ENCODE measurements at regions not wholly inside any gene's neighbourhood (a gene's known extent, or its start where the extent isn't known, plus 50 kb on each side); places are given as distances from the start of the nearest gene placed in this dataset.

GRCh38 chr5:97820138-97820537 is 637.1 kb upstream of the RIOK2 start:
- intact Hi-C loops (cut with micrococcal nuclease), result no loop called here
- DNase-seq (ENCODE audit: unreplicated experiment), result no peak
- TF ChIP-seq CTCF (IDR thresholded peaks at IDR 0.05; ENCODE audit: unreplicated experiment), result no peak
- H3K4me1 Mint-ChIP-seq (ENCODE audit: insufficient read depth, unreplicated experiment), result no peaks in the 10 kb centered on the region
- H3K9me3 Mint-ChIP-seq (ENCODE audit: unreplicated experiment), result peaks cover 16% of the 10 kb centered on the region
- ChIA-PET POLR2A (no interaction called here), CTCF (interaction anchor here (0.7 kb wide), 2 partner anchors 516 to 949 kb away, joined by 3 read pairs; no protein-coding TSS in a partner anchor)
- no peak overlapping the region for H3K4me3 Mint-ChIP-seq (ENCODE audit: unreplicated experiment)
- BruUV-seq (replicated peaks), result no TSS peak
- H3K36me3 Mint-ChIP-seq (ENCODE audit: insufficient read depth, unreplicated experiment), result no peaks in the 10 kb centered on the region
- no peak overlapping the region for H3K27ac Mint-ChIP-seq (ENCODE audit: low read depth, unreplicated experiment)
- H3K27me3 Mint-ChIP-seq (ENCODE audit: insufficient read depth, unreplicated experiment), result no peaks in the 10 kb centered on the region

GRCh38 chr5:97832645-97833296 is 649.7 kb upstream of the RIOK2 start:
- no peak for DNase-seq (ENCODE audit: unreplicated experiment)
- Mint-ChIP-seq H3K4me3 (ENCODE audit: unreplicated experiment) (no peak overlapping the region), H3K4me1 (ENCODE audit: insufficient read depth, unreplicated experiment) (peaks cover 23% of the 10 kb centered on the region), H3K9me3 (ENCODE audit: unreplicated experiment) (no peaks in the 10 kb centered on the region), H3K27me3 (ENCODE audit: insufficient read depth, unreplicated experiment) (no peaks in the 10 kb centered on the region), H3K36me3 (ENCODE audit: insufficient read depth, unreplicated experiment) (no peaks in the 10 kb centered on the region), H3K27ac (ENCODE audit: low read depth, unreplicated experiment) (no peak overlapping the region)
- ChIA-PET CTCF (no interaction called here), POLR2A (no interaction called here)
- intact Hi-C loops (cut with micrococcal nuclease), result no loop called here
- TF ChIP-seq CTCF (IDR thresholded peaks at IDR 0.05; ENCODE audit: unreplicated experiment), result no peak
- no TSS peak for BruUV-seq (replicated peaks)

GRCh38 chr5:97834561-97834960 is 651.5 kb upstream of the RIOK2 start:
- POLR2A ChIA-PET, result interaction anchor here (0.6 kb wide), 1 partner anchor 936 kb away, joined by 3 read pairs; no protein-coding TSS in a partner anchor
- TF ChIP-seq CTCF (IDR thresholded peaks at IDR 0.05; ENCODE audit: unreplicated experiment), result no peak
- Mint-ChIP-seq H3K27ac (ENCODE audit: low read depth, unreplicated experiment) (no peak overlapping the region), H3K27me3 (ENCODE audit: insufficient read depth, unreplicated experiment) (no peaks in the 10 kb centered on the region), H3K36me3 (ENCODE audit: insufficient read depth, unreplicated experiment) (no peaks in the 10 kb centered on the region), H3K4me1 (ENCODE audit: insufficient read depth, unreplicated experiment) (peaks cover 29% of the 10 kb centered on the region), H3K9me3 (ENCODE audit: unreplicated experiment) (no peaks in the 10 kb centered on the region), H3K4me3 (ENCODE audit: unreplicated experiment) (no peak overlapping the region)
- no TSS peak for BruUV-seq (replicated peaks)
- CTCF ChIA-PET, result interaction anchor here (0.5 to 0.6 kb wide), 2 partner anchors 31 to 821 kb away, joined by 3 read pairs; no protein-coding TSS in a partner anchor
- intact Hi-C loops (cut with micrococcal nuclease), result no loop called here
- DNase-seq (ENCODE audit: unreplicated experiment), result no peak

- H3K4me3 Mint-ChIP-seq (ENCODE audit: unreplicated experiment), result no peak overlapping the region
- H3K27ac Mint-ChIP-seq (ENCODE audit: low read depth, unreplicated experiment), result no peak overlapping the region
- CTCF ChIA-PET, result interaction anchor here (0.5 to 0.6 kb wide), 2 partner anchors 30 to 821 kb away, joined by 3 read pairs; no protein-coding TSS in a partner anchor
- no TSS peak for BruUV-seq (replicated peaks)
- intact Hi-C loops (cut with micrococcal nuclease), result no loop called here
- no peak for DNase-seq (ENCODE audit: unreplicated experiment)
- peaks cover 31% of the 10 kb centered on the region for H3K4me1 Mint-ChIP-seq (ENCODE audit: insufficient read depth, unreplicated experiment)
- no peaks in the 10 kb centered on the region for H3K9me3 Mint-ChIP-seq (ENCODE audit: unreplicated experiment)
- TF ChIP-seq CTCF (IDR thresholded peaks at IDR 0.05; ENCODE audit: unreplicated experiment), result no peak
- POLR2A ChIA-PET, result no interaction called here
- H3K36me3 Mint-ChIP-seq (ENCODE audit: insufficient read depth, unreplicated experiment), result no peaks in the 10 kb centered on the region
- H3K27me3 Mint-ChIP-seq (ENCODE audit: insufficient read depth, unreplicated experiment), result no peaks in the 10 kb centered on the region
Measured at GRCh38 chr5:97835112-97835511, 652.1 kb upstream of the RIOK2 start.
